Vagina (tissue), 2 donors: ENCODE measurements at regions not wholly inside any gene's neighbourhood (a gene's known extent, or its start where the extent isn't known, plus 50 kb on each side); places are given as distances from the start of the nearest gene placed in this dataset.

ENCODE experiments used
- CTCF ChIP-seq, 3 experiments: fragments of 450-650 bp in 2 of 3; fragments of 200-600 bp in 1 of 3; sonication (generic) in 1 of 3; IDR thresholded peaks; one replicate each; pipeline ENCODE4 v1.5.1; 2017 to 2019; ENCODE audit warnings: antibody characterized with exemption in 3 of 3, mild to moderate bottlenecking in 2 of 3, moderate library complexity in 2 of 3
- POLR2AphosphoS5 ChIP-seq, 2 donors: sonication (generic); formaldehyde crosslinking; IDR thresholded peaks; one replicate each; pipeline ENCODE4 v1.9.0; 2017; ENCODE audit warnings: antibody characterized with exemption in 2 of 2, mild to moderate bottlenecking in 2 of 2, low read depth in 1 of 2; ENCODE audit not compliant: insufficient read depth in 1 of 2

GRCh38 chr14:94889520-94890312, 119.8 kb upstream of the GSC start:
- TF ChIP-seq CTCF (IDR thresholded peaks at IDR 0.05) (no peak), POLR2AphosphoS5 (IDR thresholded peaks at IDR 0.05; ENCODE audit: insufficient read depth in 1 of 2, low read depth in 1 of 2) (no peak)
